Stimulated activated CD4-positive, alpha-beta T cell treated with anti-CD3 and anti-CD28 coated beads, Interleukin-1b, Interleukin-23, amount 100 ng/mL, for 48 hours (primary cell): ENCODE measurements at regions not wholly inside any gene's neighbourhood (a gene's known extent, or its start where the extent isn't known, plus 50 kb on each side); places are given as distances from the start of the nearest gene placed in this dataset.

Experiments used
- DNase-seq: peaks from one replicate; pipeline ENCODE4 v3.0.0-alpha.2; 2020

DNA sequence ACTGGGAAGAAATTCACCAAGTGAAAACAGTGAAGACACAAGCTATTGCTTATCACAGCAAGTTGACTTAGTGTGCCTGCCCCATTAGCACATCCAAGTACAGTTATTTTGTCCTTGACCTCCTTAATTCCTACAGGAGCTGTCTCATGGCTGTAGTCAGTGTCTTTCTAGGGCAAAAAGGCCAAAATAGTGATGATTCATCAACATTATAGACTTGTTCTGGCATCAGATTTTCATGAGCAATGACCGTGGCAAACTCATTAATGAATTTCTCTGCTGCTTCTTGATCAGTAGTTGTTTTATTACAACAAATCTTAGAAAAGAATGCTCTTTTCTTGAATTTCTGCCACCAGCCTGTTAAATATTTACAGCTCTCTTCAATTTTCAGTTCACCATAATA is 1169.3 kb upstream of the DDX18 start:
- DNase-seq = no peak

DNA sequence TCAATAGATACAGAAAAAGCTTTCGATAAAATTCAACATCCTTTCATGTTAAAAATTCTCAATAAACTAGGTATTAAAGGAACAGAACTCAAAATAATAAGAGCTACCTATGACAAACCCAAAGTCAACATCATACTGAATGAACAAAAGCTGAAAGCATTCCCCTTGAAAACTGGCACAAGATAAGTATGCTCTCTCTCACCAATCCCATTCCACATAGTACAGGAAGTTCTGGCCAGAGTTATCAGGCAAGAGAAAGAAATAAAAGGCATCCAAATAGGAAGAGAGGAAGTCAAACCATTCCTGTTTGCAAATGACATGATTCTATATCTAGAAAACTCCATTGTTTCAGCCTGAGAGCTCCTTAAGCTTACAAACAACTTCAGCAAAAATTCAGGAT is 1145.8 kb upstream of the DDX18 start:
- no peak for DNase-seq

DNA sequence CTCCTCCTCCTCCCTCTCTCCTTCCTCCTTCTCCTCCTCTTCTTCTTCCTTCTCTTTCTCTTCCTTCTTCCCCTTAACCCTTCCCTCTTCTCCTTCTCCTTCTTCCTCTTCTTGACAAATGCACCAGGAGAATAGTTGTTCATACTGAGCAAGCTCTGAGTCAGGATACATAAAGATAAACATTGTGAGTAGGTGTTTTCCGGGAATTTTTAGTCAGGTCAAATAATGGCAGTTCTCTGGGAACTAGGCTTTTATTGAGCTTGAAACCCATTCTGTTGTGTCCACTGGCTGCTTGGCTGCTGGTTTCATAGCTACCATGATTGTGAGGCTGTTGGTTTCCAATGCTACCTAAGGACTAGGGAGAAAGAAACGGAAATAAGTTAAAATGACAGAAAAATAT is 1144.7 kb upstream of the DDX18 start:
- no peak for DNase-seq

DNA sequence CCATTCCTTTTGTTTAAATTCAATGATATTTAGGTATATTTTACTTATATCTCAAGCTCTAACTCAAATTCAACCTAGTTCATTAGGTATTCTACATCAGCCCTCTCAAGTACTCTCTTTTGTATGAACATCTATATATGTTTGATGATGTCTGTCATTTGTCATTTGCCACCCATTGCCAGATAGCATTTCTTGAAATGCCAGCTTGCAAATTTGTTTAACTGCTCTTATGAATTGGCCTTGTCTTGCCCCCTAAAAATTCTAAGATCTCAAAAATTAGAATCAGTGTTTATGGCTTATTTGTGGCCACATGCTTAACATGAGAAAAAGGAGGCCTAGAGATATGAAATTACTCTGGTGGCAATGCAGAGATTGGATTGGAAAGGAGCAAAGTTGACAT is 1140.3 kb upstream of the DDX18 start:
- DNase-seq = no peak

DNA sequence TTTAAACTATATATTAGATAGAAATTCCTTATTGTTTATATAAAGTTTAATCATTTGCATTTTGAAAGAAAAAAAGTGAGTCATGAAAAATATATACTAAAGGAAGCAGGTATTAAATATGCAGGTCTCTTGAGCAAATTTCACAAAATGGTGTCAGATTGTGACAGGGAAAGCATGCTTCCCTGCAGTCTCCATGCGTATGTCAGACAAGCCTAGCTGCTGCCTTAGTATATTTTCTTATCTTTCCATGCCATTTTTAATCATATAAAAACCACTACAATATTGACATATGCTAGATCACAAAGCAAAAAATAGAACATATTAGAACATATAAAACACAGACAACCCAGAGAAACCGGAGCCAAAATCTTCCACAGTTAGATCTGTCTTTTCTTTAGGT is 1137.7 kb upstream of the DDX18 start:
- no peak for DNase-seq

DNA sequence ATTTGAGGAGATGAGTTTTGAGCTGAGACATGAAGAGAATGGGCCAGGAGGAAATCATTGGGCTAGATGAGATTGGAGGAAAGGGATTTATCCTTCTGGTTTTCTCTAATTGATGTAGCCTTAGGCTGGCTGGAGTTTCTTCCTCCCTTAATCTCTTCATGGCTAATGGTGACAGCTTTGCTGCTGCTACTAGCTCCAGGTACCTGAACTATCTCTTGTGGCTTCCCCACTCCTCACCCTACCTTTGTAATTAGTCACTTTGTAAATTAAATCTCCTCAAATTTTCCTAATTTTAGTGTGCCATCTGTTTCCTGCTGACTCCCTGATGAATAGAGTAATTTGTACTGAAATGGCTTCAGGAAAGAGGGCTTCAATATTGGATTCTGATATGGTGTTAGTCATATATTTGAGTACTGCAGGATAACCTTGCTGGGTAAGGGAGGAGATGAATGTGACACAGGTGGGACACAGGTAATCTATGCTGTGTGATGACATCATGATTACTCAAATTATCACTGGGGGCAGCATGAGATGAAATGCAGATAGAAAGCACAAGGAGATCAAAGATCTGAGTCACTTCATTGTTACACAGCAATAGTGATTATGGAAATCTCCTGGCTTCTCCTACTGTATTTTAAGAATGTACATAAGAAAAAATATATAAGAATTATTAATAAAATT is 1134.1 kb upstream of the DDX18 start:
- DNase-seq = no peak

DNA sequence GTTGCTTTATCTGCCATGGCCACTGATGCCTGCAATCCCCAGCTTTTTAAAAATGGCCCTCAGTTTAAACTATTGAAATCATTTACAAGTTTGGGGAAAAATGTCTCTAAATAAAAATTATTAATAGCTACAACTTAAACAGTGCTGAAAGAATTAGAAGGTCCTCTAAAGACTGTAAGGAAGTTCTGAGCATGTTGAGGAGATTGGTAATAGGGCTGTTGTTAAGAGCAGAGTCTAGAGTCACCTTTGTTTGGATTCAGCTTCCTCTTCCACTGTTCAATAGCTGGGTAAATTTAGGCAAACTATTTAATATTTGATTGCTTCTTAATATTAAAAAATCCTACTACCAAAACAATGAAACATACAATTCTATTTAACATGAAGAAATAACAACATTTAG is 1127.1 kb upstream of the DDX18 start:
- no peak for DNase-seq

DNA sequence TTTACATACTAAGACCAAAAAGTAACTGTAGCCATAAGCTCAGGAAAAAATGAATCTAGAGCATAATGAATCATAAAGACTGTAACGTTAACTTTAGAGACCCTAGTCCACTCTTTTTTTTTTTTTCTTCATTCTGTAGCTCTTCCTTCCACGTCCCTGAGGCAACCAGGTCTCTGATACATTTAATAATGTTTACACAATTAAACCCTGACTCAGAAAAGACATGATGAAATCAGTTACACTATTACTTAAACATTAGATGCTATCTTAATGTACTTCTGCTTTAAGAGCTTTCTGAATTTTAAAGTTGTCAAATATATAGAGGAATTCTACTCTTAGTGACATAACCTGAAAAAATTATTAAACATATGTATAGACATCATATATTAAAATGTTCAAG is 1121.5 kb upstream of the DDX18 start:
- no peak for DNase-seq

DNA sequence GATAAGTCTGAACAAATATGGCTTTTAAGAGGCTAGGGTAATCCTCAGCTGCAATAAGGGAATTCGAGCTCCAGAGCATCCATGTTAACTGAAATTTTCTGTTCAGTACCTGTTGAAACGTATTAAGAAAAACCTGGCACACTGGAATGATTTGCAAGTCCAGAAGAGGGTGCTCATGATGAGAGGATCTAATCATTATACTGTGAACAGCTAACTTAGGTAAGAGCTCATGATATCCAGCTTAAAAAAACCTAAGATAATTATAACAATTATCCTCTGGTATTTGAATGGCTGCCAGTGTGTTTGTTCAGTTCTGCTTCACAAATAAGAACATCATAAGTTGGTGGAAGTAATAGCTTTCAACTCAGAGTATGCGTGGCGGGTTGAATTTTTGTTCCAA is 1118.3 kb upstream of the DDX18 start:
- DNase-seq = no peak

DNA sequence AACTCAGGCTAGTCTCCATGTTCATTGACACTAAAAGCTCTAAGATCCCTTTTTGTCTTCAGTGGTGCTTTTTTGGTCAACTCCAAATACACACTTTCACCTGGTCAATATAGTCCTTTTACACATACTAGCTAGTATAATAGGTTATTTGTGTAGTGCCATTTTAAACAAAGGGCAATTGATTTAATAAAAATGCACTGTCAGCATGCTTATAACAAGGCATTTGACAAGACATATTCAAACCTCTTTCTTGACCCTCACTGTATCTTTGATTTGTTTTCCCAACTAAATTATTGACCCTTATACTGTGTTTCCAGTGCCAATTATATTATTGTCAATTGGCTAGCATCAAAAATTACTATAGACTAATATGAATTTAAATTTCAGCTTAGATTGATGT is 1117.6 kb upstream of the DDX18 start:
- no peak for DNase-seq

DNA sequence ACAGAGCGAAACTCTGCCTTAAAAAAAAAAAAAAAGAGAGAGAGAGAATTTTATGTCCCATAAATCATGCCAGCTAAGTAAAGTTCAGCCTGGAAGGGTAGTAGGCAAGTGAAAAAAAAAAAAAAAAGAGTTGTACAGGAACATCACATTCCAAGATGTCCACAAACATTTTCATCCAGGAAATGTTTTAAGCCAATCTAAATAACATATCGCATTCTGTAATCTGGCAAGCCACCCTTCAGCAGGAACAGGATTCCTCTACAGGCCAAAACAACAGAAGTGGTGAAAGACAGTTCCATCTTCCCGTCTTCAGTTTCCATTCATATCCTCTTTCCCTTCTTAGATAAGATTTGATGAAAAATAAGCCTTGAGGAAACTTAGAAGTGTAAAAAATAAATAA is 1108.1 kb upstream of the DDX18 start:
- DNase-seq = no peak

DNA sequence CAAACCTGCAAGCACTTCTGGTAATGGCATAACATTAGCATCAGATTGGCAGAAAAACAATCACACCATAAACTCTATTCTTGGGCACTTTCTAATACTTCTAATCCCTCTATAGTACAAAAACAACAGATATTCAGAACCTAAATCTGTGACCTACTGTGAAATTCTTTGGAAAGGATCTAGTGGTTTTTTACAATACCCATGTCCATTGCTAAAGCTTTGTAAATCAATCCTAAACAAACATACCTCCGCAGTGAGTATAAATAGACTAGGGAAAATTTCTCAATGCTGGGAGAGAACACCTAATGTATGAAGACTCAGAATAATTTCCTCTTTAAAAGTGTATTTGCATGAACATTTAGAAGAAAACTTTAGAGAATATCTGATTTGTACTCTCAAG is 1098.5 kb upstream of the DDX18 start:
- no peak for DNase-seq

DNA sequence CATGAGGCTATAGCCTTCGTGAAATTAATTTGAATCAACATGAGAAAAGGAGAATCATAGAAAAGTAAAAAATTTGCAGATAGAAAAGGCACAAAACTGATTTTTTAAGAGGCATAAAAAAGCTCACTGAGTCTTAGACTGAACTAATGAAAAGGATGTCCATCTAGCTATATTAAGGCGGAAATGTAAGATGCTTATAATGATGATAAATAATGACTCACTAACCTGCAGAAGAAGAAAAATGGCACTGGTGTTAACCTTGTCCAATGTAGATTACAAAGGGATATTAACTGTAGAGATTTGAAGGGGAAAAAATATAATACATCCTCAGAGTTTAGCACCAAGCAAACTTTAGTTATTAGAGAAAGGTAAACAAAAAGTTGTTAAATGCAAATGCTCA is 1098.0 kb upstream of the DDX18 start:
- no peak for DNase-seq

DNA sequence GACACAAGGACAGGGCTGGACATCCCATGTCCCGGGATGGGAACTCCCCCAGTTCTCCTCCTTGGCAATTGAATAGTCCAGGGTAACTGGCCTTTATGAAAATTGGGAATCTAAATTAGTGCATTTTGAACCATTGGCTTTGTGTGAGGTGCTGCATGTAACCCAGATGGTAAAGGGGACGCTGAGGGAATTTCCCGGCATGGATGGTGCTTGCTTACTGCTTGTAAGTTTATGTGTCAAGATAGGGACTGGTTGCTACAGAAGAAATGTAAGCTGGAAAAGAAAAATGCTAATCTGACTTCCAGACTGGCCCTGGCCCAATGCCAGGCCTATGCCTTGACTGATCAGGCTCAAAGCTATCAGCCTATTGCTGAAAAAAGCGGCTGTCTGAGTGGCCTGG is 1096.7 kb upstream of the DDX18 start:
- DNase-seq = no peak

DNA sequence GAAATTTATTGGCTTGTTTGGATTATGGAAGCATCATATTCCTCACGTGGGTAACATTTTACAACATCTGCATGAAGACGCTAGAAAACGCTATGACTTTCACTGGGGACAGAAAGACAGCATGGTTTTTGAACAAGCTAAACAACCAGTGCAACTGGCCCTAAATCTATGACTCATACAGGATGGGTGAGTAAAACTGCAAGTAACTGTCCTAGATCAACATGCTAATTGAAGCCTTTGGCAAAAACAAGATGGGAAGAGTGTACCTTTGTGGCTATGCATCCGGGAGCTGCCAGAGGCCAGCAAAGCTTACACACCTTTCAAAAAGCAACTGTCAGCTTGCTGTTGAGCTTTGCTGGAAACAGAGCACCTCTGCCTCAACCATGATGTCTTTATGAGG is 1096.0 kb upstream of the DDX18 start:
- DNase-seq = no peak

DNA sequence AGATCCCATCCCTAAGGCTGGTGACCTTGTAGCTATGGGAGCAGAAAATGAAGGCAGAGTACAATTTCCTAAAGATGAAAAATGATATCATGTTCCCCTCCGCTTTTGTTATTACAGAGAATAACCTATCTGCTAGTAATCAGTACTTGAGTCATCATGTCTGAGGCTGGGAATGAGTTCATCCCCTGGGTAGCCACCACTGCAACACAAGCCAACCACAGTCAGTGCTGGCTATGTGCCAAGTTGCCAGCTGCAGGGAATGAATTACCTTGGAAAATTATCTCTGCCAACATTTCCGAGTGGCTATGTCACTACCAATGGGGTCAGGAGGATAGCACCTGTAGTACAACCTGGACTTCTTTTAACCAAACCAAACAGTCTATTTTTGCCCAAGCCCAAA is 1094.7 kb upstream of the DDX18 start:
- DNase-seq = no peak

DNA sequence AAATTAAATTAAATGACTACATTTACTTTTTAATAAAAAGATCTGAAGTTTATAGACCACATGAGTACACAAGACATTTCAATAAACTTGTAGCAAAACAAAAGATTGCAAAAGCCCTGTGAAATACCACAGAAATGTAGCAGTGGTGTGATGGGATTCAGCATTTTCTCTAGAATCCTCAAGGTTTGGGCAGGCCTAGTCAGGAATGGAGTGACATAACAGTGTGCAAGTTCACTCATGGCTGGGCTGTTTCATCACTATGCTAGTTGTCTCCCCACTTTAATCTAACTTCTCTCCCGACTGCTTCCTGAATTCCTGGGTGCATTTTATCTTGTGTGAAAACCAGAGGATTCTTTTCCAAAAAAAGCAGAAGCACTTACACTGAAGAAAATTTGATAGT is 1089.9 kb upstream of the DDX18 start:
- no peak for DNase-seq

DNA sequence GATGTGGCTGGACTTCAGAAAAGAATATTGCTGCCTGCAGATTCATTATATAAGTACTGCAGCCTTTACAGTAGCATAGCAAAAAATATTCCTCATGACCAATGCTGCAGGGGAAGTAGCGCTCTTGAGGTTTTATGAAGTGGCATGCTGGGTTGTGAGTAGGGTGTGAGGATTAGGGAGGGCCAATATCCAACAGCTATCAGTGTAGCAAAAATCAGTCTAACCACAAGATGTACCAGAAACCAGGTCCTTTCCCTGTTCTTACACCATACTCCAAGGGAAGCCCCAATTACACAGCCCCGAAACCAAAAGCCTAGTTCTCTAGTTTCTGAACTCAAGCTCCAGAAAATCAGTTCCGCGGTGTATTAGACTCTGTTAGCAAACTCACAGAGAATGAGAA is 1082.2 kb upstream of the DDX18 start:
- no peak for DNase-seq

DNA sequence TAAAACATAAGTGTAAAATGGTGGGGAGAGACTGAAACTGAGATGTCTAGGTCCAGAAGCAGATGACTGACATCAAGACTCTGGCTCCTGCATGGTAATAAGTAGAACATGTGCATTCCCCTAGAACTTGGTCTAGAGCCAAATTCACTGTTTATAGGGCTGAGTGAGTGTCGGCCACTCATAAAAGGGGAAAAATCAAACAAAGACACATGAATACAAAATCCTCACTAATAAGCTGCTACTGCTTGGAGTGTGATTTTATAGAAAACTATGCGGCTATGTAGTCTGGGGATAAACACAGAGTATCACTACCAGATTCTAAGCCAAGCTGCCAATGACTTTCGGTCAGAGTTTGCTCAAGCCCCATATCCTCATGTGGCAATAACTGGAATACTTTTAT is 1080.8 kb upstream of the DDX18 start:
- DNase-seq = no peak

DNA sequence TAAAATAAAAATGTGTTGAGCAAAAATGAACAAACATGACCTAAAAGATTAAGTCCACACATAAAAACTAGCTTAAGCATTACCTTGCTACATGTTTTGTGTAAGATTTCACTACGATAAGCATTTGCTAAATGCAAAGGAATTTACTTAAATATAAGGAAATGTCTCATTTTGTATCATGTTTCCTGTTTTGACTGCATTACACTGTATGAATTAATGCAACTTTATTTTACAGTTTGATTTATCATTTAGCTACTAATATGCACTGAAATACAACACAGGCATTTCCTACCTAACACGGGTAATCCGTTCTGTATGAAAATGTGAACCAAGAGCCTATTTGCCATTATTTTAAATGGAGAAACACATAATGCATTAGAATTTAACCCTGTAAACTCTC is 1076.5 kb upstream of the DDX18 start:
- no peak for DNase-seq

DNA sequence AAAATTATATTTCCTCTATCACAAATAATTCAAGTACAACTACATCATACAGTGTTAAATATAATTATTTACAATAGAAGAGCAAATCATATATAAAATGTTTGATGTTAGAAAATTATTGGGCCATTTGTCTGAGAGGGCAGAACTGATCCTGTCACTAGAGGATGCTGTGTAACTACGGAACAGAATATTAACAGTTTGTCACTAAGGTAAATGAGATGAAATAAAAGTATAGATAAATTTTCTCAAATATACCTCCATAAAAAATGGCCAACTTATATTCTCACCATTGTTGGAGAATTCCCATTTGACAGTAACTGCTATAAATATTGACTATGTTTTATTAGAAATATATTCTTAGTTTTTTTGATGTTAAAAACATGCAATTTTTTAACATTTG is 1067.4 kb upstream of the DDX18 start:
- DNase-seq = no peak

DNA sequence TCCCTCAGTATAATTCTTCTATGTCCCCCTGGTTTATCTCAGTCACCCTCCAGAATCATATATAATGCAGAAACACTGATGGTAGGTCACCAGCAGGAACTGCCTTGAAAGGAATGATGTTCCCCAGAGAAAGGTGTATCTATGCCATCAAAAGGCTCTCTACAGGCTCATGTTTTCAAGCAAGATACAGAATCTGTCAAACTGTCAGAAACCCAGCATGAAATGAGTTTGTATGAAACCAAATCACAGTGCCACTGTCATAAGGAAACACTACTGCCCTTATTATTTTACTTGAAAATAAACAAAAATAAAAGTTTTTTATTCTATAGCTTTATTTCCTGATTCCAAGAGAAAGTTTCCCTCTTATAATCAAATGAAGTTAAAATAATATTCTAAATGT is 1064.5 kb upstream of the DDX18 start:
- no peak for DNase-seq

DNA sequence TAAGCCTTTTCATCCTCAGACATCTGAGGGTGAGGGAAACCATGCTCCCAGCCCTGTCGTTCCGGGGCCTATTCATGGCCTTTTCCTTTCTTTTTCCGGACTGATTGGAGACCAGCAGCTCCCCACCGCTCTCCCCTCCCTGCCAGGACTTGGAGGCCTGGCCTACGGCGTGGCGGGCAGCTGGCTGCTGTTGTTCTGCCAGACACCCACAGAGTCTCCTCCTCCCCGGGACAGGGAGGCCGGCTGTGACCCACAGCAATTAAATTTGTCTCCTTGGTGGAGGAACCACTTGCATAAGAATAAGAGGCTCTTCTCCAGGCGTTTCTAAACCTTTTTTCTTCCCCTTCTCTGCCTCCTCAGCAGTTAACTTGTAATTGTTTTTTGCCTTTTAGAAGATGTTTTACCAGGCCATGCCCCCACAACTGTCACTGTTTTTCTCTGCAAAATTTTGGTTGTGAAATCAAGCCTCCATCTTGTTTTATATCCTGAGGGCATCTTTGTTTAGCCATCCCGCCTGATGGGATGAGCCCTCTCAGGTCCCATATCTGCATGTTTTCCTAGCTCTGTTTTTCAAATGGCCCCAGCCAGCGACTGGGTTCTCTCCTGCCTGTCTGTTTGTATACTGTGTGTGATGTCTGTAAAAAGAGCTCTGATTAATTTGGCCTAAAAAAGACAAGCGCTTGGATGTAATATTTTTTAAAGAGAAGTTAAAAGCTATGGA is 1060.0 kb upstream of the DDX18 start:
- no peak for DNase-seq

DNA sequence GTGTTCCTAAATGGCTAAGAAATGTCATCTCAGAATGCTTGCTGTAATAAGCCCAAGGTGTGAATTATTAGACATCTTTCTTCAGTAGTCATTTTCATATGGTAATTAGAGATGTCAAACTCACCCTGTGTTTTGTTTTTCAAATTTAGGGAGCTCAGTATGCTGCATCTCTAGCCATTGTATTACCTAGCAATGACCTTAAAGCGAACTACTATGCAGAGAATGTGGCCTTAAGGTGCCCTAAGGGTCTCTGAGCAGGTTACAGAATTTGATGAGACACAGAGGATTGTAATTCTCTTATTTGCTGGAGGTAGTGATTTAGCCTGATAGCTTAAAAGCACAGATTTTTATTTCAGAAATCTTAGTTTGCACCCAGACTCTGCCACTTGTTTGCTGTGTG is 1052.6 kb upstream of the DDX18 start:
- no peak for DNase-seq

DNA sequence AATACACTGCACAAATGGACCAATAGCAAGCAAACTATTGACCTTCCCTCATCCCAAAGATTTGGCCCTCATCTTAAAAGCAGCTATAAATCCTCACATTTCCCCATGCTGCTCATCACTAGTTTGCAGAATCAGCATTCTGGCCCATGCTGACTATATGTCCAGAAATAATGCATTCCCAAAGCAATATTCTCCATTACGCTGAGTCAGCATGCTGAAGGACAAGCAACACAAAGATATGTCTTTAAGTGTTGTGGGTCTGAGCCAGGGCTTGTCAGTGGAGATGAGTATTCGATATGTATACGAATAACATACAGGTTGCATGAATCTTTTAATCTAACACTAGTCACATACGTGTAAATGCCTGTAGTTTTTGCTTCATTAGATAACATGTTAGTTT is 1045.0 kb upstream of the DDX18 start:
- no peak for DNase-seq
